Neural cell (in vitro differentiated cells): ENCODE measurements at regions not wholly inside any gene's neighbourhood (a gene's known extent, or its start where the extent isn't known, plus 50 kb on each side); places are given as distances from the start of the nearest gene placed in this dataset.

Experiments
- H2AFZ ChIP-seq: fragments of 200-600, 300-800 bp; sonication (generic), shearing (Covaris generic); 2 replicates; pipeline ENCODE4 v1.6.0; 2014; ENCODE audit warnings: low read depth, mild to moderate bottlenecking, antibody characterized with exemption, low read length, moderate library complexity
- H3F3A ChIP-seq: fragments of 200-600 bp; shearing (Covaris generic); 2 replicates; pipeline ENCODE4 v1.6.1; 2016; ENCODE audit warnings: mild to moderate bottlenecking, moderate library complexity, mixed read lengths, antibody characterized with exemption, low read length; ENCODE audit not compliant: insufficient read depth, poor library complexity, severe bottlenecking
- H3K27ac ChIP-seq: fragments of 200-600, 300-800 bp; sonication (generic), shearing (Covaris generic); 2 replicates; pipeline ENCODE4 v1.5.1; 2014; ENCODE audit warnings: mild to moderate bottlenecking, low read length, moderate library complexity
- H3K27me3 ChIP-seq: fragments of 300-800, 200-600 bp; sonication (generic), shearing (Covaris generic); 2 replicates; pipeline ENCODE4 v1.6.0; 2014; ENCODE audit warnings: mild to moderate bottlenecking, low read depth, low read length, moderate library complexity; ENCODE audit not compliant: insufficient read depth
- H3K36me3 ChIP-seq: fragments of 300-800, 200-600 bp; sonication (generic), shearing (Covaris generic); 2 replicates; pipeline ENCODE4 v1.5.1; 2014; ENCODE audit warnings: mild to moderate bottlenecking, antibody characterized with exemption, low read length, moderate library complexity; ENCODE audit not compliant: insufficient read depth
- H3K4me2 ChIP-seq: fragments of 300-800, 200-600 bp; sonication (generic), shearing (Covaris generic); 2 replicates; pipeline ENCODE4 v1.6.0; 2014; ENCODE audit warnings: mild to moderate bottlenecking, low read length
- H3K4me3 ChIP-seq: fragments of 300-800, 200-600 bp; sonication (generic), shearing (Covaris generic); 2 replicates; pipeline ENCODE4 v1.5.1; 2014; ENCODE audit warnings: mild to moderate bottlenecking, low read length, moderate library complexity
- H3K79me2 ChIP-seq: fragments of 200-600 bp; shearing (Covaris generic); replicated peaks from 2 replicates; pipeline ENCODE4 v1.6.0; 2014; ENCODE audit warnings: mild to moderate bottlenecking, low read length, moderate library complexity; ENCODE audit not compliant: insufficient read depth
- H3K9ac ChIP-seq: fragments of 300-800, 200-600 bp; sonication (generic), shearing (Covaris generic); 2 replicates; pipeline ENCODE4 v1.6.1; 2016; ENCODE audit warnings: mild to moderate bottlenecking, low read length, mixed read lengths
- H3K9me2 ChIP-seq: fragments of 200-600 bp; shearing (Covaris generic); 2 replicates; pipeline ENCODE4 v1.6.1; 2016; ENCODE audit warnings: mild to moderate bottlenecking, low read length, mixed read lengths; ENCODE audit not compliant: insufficient read depth
- H3K9me3 ChIP-seq: fragments of 200-600, 300-800 bp; sonication (generic), shearing (Covaris generic); 2 replicates; pipeline ENCODE4 v1.6.1; 2016; ENCODE audit warnings: mild to moderate bottlenecking, mixed run types, low read length, moderate library complexity, mixed read lengths
- H4K20me1 ChIP-seq: fragments of 200-600 bp; shearing (Covaris generic); 2 replicates; pipeline ENCODE4 v1.6.1; 2016; ENCODE audit warnings: mild to moderate bottlenecking, mixed run types; ENCODE audit not compliant: insufficient read depth
- CTCF ChIP-seq: fragments of 450-650 bp; IDR thresholded peaks from 2 replicates; pipeline ENCODE4 v1.5.1; 2014; ENCODE audit warnings: antibody characterized with exemption, mild to moderate bottlenecking, moderate library complexity; ENCODE audit not compliant: poor library complexity, severe bottlenecking
- EP300 ChIP-seq: fragments of 450-650 bp; conservative IDR thresholded peaks from 2 replicates; pipeline ENCODE4 v1.6.1; 2014; ENCODE audit warnings: antibody characterized with exemption, mild to moderate bottlenecking, moderate library complexity; ENCODE audit not compliant: poor library complexity, severe bottlenecking
- EZH2 ChIP-seq: fragments of 200-600, 300-800 bp; shearing (Covaris generic), sonication (generic); IDR thresholded peaks from 2 replicates; pipeline ENCODE4 v1.6.1; 2014; ENCODE audit warnings: antibody characterized with exemption, low read length, borderline replicate concordance, mild to moderate bottlenecking; ENCODE audit not compliant: insufficient read depth, poor library complexity, severe bottlenecking
- MXI1 ChIP-seq: fragments of 450-650 bp; conservative IDR thresholded peaks from 2 replicates; pipeline ENCODE4 v1.6.1; 2014; ENCODE audit warnings: antibody characterized with exemption, mild to moderate bottlenecking; ENCODE audit not compliant: poor library complexity, severe bottlenecking
- POLR2AphosphoS5 ChIP-seq: IDR thresholded peaks from 2 replicates; pipeline ENCODE4 v1.6.1; 2012
- RAD21 ChIP-seq: fragments of 450-650 bp; conservative IDR thresholded peaks from 2 replicates; pipeline ENCODE4 v1.6.1; 2014; ENCODE audit warnings: antibody characterized with exemption, mild to moderate bottlenecking, moderate library complexity
- REST ChIP-seq: IDR thresholded peaks from 2 replicates; pipeline ENCODE4 v1.6.1; 2012; ENCODE audit warnings: borderline replicate concordance
- SMC3 ChIP-seq: fragments of 450-650 bp; conservative IDR thresholded peaks from 2 replicates; pipeline ENCODE4 v1.6.1; 2014; ENCODE audit warnings: antibody characterized with exemption, mild to moderate bottlenecking, moderate library complexity; ENCODE audit not compliant: poor library complexity
- TAF1 ChIP-seq: IDR thresholded peaks from 2 replicates; pipeline ENCODE4 v1.6.1; 2012; ENCODE audit warnings: low read depth

GRCh38 chr11:130715877-130716220, 200.4 kb downstream of the SNX19 start:
- no peaks in the 10 kb centered on the region for H3K36me3 ChIP-seq
- H3K9me2 ChIP-seq, result no peaks in the 10 kb centered on the region
- no peaks in the 10 kb centered on the region for H3F3A ChIP-seq
- H3K79me2 ChIP-seq, result no peaks in the 10 kb centered on the region
- no peaks in the 10 kb centered on the region for H4K20me1 ChIP-seq
- H2AFZ ChIP-seq, result no peak overlapping the region
- H3K9me3 ChIP-seq, result no peaks in the 10 kb centered on the region
- no peaks in the 10 kb centered on the region for H3K27me3 ChIP-seq
- TF ChIP-seq CTCF, result no peak
- no peak overlapping the region for H3K4me3 ChIP-seq
- H3K4me2 ChIP-seq, result no peak overlapping the region
- no peak overlapping the region for H3K9ac ChIP-seq
- no peak overlapping the region for H3K27ac ChIP-seq

GRCh38 chr11:130718120-130718519, 198.2 kb downstream of the SNX19 start:
- no peaks in the 10 kb centered on the region for H3K9me3 ChIP-seq
- no peak overlapping the region for H3K27ac ChIP-seq
- no peak overlapping the region for H2AFZ ChIP-seq
- no peak overlapping the region for H3K9ac ChIP-seq
- no peaks in the 10 kb centered on the region for H3K36me3 ChIP-seq
- H3K79me2 ChIP-seq, result no peaks in the 10 kb centered on the region
- H3K4me2 ChIP-seq, result no peak overlapping the region
- TF ChIP-seq TAF1 (no peak), EP300 (no peak), RAD21 (no peak), CTCF (no peak), REST (no peak), POLR2AphosphoS5 (no peak), EZH2 (no peak), SMC3 (no peak), MXI1 (no peak)
- no peak overlapping the region for H3K4me3 ChIP-seq
- no peaks in the 10 kb centered on the region for H3K9me2 ChIP-seq
- no peaks in the 10 kb centered on the region for H3K27me3 ChIP-seq
- no peaks in the 10 kb centered on the region for H3F3A ChIP-seq
- no peaks in the 10 kb centered on the region for H4K20me1 ChIP-seq
